Kidney epithelial cell (primary cell): ENCODE measurements at regions not wholly inside any gene's neighbourhood (a gene's known extent, or its start where the extent isn't known, plus 50 kb on each side); places are given as distances from the start of the nearest gene placed in this dataset.
"Not testable (repeated sequence)": the region's sequence is repeated elsewhere in the genome, so short reads cannot be mapped to it uniquely, and the experiment has no call there.

Experiments used
- DNase-seq: peaks from one replicate; pipeline ENCODE4 v3.0.0-alpha.2; 2010; ENCODE audit warnings: low read depth
- H3K27me3 ChIP-seq: 2 replicates; pipeline ENCODE4 v1.6.0; 2011; ENCODE audit warnings: low read length; ENCODE audit not compliant: control insufficient read depth, insufficient read depth
- H3K36me3 ChIP-seq: 2 replicates; pipeline ENCODE4 v1.5.1; 2011; ENCODE audit warnings: low read length; ENCODE audit not compliant: control insufficient read depth, insufficient read depth
- H3K4me3 ChIP-seq: 2 replicates; pipeline ENCODE4 v1.5.1; 2011; ENCODE audit warnings: low read depth, mild to moderate bottlenecking, control low read depth, low read length
- CTCF ChIP-seq: IDR thresholded peaks from 2 replicates; pipeline ENCODE4 v1.5.1; 2011; ENCODE audit warnings: mild to moderate bottlenecking, moderate library complexity, low read length, control low read depth, inconsistent platforms; ENCODE audit not compliant: insufficient read depth, poor library complexity, severe bottlenecking

- no peak for DNase-seq
- no peak for TF ChIP-seq CTCF
- H3K4me3 ChIP-seq: no peak overlapping the region
These were observed 64.6 kb upstream of the OGFRL1 start for GRCh38 chr6:71224011-71224410.

GRCh38 chr6:71226151-71226550, 62.5 kb upstream of the OGFRL1 start:
- no peak overlapping the region for H3K4me3 ChIP-seq
- no peaks in the 10 kb centered on the region for H3K36me3 ChIP-seq
- H3K27me3 ChIP-seq: no peaks in the 10 kb centered on the region
- no peak for DNase-seq
- TF ChIP-seq CTCF: no peak

More at GRCh38 chr6:71224011-71224410, 64.6 kb upstream of the OGFRL1 start:
- no peaks in the 10 kb centered on the region for H3K36me3 ChIP-seq
- no peaks in the 10 kb centered on the region for H3K27me3 ChIP-seq

- no peak for TF ChIP-seq CTCF
- no peaks in the 10 kb centered on the region for H3K27me3 ChIP-seq
- no peaks in the 10 kb centered on the region for H3K36me3 ChIP-seq
- H3K4me3 ChIP-seq: no peak overlapping the region
- no peak for DNase-seq
These were observed 60.1 kb upstream of the OGFRL1 start for GRCh38 chr6:71228461-71229041.

- Histone ChIP-seq H3K36me3 (no peaks in the 10 kb centered on the region), H3K27me3 (no peaks in the 10 kb centered on the region), H3K4me3 (no peak overlapping the region)
- no peak for TF ChIP-seq CTCF
- no peak for DNase-seq
These were observed 59.1 kb upstream of the OGFRL1 start for GRCh38 chr6:71229477-71229876.

- H3K4me3 ChIP-seq, H3K27me3 ChIP-seq, DNase-seq, H3K36me3 ChIP-seq: not testable (repeated sequence)
These were observed 55.7 kb upstream of the OGFRL1 start for GRCh38 chr6:71232890-71233289.

- H3K27me3 ChIP-seq: no peaks in the 10 kb centered on the region
- DNase-seq: no peak
- no peak for TF ChIP-seq CTCF
- no peaks in the 10 kb centered on the region for H3K36me3 ChIP-seq
- no peak overlapping the region for H3K4me3 ChIP-seq
These were observed 51.6 kb upstream of the OGFRL1 start for GRCh38 chr6:71236926-71237434.
